ENCODE measurements at regions not wholly inside any gene's neighbourhood (a gene's known extent, or its start where the extent isn't known, plus 50 kb on each side); places are given as distances from the start of the nearest gene placed in this dataset.

- TF ChIP-seq, protein P1, sequence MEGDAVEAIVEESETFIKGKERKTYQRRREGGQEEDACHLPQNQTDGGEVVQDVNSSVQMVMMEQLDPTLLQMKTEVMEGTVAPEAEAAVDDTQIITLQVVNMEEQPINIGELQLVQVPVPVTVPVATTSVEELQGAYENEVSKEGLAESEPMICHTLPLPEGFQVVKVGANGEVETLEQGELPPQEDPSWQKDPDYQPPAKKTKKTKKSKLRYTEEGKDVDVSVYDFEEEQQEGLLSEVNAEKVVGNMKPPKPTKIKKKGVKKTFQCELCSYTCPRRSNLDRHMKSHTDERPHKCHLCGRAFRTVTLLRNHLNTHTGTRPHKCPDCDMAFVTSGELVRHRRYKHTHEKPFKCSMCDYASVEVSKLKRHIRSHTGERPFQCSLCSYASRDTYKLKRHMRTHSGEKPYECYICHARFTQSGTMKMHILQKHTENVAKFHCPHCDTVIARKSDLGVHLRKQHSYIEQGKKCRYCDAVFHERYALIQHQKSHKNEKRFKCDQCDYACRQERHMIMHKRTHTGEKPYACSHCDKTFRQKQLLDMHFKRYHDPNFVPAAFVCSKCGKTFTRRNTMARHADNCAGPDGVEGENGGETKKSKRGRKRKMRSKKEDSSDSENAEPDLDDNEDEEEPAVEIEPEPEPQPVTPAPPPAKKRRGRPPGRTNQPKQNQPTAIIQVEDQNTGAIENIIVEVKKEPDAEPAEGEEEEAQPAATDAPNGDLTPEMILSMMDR (IDR thresholded peaks at IDR 0.05), result no peak
- TF ChIP-seq POLR2A (IDR thresholded peaks at IDR 0.05), result no peak
These were observed 151.3 kb downstream of the NR4A2 start for GRCh38 chr2:156181208-156181607.

All from right lobe of liver (tissue), 4 donors.